ENCODE measurements at regions not wholly inside any gene's neighbourhood (a gene's known extent, or its start where the extent isn't known, plus 50 kb on each side); places are given as distances from the start of the nearest gene placed in this dataset.

GRCh38 chr3:118714800-118715199 is 319.8 kb downstream of the IGSF11 start:
- TF ChIP-seq CTCF (IDR thresholded peaks at IDR 0.05; ENCODE audit: borderline replicate concordance, extremely low read depth, low read length, poor library complexity, severe bottlenecking), result no peak
- TF ChIP-seq EZH2 (IDR thresholded peaks at IDR 0.05; ENCODE audit: borderline replicate concordance, low read depth, low read length, severe bottlenecking), result no peak
